A549 (cell line): ENCODE measurements at regions not wholly inside any gene's neighbourhood (a gene's known extent, or its start where the extent isn't known, plus 50 kb on each side); places are given as distances from the start of the nearest gene placed in this dataset.

Experiments
- CEBPB ChIP-seq, 2 experiments: fragments of >200 bp in 1 of 2; sonication (Bioruptor Twin) in 1 of 2; formaldehyde crosslinking in 1 of 2; IDR thresholded peaks; 2 replicates each; pipeline ENCODE4 v1.6.1; 2012 to 2016
- CTCF ChIP-seq: fragments of >200 bp; sonication (Bioruptor Twin); formaldehyde crosslinking; IDR thresholded peaks from 3 replicates; pipeline ENCODE4 v1.5.1; 2016
- FOSB ChIP-seq: fragments of 250-450 bp; sonication (Bioruptor Pico); IDR thresholded peaks from 2 replicates; pipeline ENCODE4 v1.5.0; 2020; ENCODE audit warnings: mild to moderate bottlenecking, moderate library complexity
- FOSL2 ChIP-seq, 2 experiments: fragments of 450-650 bp in 1 of 2; fragments of >200 bp in 1 of 2; sonication (Bioruptor Twin) in 1 of 2; formaldehyde crosslinking; IDR thresholded peaks; 2 replicates each; pipeline versions ENCODE4 v1.5.0 to v1.6.1; 2016 to 2020; ENCODE audit warnings: mild to moderate bottlenecking in 1 of 2, moderate library complexity in 1 of 2
- JUN ChIP-seq, 2 experiments: fragments of >200 bp; sonication (Bioruptor Twin); formaldehyde crosslinking; IDR thresholded peaks; 2 replicates in 1 of 2; 3 replicates in 1 of 2; pipeline ENCODE4 v1.6.1; 2016 to 2017
- POLR2A ChIP-seq: IDR thresholded peaks from 2 replicates; pipeline ENCODE4 v1.6.1; 2012; ENCODE audit warnings: mild to moderate bottlenecking, low read length
- RARB ChIP-seq: fragments of 250-450 bp; sonication (Bioruptor Pico); IDR thresholded peaks from 2 replicates; pipeline ENCODE4 v1.8.0; 2021; ENCODE audit warnings: mild to moderate bottlenecking, moderate library complexity
- RFX5 ChIP-seq: fragments of 450-650 bp; IDR thresholded peaks from 2 replicates; pipeline ENCODE4 v1.7.1; 2014; ENCODE audit warnings: antibody characterized with exemption, mild to moderate bottlenecking, moderate library complexity
- TF ChIP-seq, protein P1 (sequence below): IDR thresholded peaks from 2 replicates; pipeline ENCODE4 v1.6.1; 2012
- TF ChIP-seq, protein P2 (sequence below): fragments of 200-600 bp; sonication (generic); IDR thresholded peaks from 2 replicates; pipeline ENCODE4 v1.6.1; 2016; ENCODE audit warnings: antibody characterized with exemption, mild to moderate bottlenecking, moderate library complexity

DNA sequence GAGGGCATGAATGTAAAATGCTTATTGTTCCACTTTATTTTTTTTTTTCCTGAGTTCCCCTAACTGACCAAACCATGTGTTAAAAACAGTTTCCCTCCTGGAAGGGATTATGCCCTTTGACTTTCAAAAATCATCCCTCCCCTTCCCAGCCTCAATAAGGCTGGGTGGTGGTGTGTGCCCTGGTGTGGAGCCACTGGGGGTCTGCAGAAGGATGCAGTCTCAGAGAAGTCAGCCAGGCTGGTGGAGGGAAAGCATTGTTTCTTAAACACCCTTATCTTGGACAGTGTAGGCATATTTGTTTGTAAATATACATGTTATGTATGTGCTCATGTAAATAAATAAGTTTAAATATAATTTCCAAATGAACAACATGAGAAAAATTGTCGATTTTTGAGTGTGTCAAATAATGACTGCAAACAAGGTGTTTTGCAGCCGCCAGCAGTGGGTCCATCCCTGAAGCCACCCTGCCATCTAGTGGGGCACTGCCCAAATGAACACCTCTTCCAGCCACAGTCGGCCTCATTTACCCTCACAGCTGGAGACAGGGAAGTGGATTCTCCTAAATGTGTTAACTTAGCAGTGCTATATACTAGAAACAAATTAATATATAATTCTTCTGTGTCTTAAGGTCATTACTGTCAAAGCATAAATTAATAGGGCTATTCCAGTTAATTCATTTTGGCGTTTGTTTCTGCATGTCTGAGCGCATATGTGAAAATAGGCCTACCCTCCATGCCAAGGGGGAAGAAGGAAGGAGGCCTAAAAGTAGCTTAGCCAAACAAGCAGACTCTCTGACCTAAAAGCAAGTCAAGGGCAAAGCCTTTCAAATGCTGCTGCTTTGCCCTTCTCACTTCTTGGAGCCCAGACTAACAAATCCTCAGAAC, 209.6 kb upstream of the PIK3C3 start:
- TF ChIP-seq, protein P1, sequence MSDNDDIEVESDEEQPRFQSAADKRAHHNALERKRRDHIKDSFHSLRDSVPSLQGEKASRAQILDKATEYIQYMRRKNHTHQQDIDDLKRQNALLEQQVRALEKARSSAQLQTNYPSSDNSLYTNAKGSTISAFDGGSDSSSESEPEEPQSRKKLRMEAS: no peak
- TF ChIP-seq RARB (no peak), JUN (IDR thresholded peaks at IDR 0.05) (no peak), RFX5 (no peak), CTCF (peak; percentile 51), FOSB (CRISPR knock-in tag) (no peak), CEBPB (IDR thresholded peaks at IDR 0.05) (no peak), FOSL2 (IDR thresholded peaks at IDR 0.05) (no peak), FOSL2 (CRISPR knock-in tag; IDR thresholded peaks at IDR 0.05) (no peak), POLR2A (no peak)
- TF ChIP-seq, protein P2, sequence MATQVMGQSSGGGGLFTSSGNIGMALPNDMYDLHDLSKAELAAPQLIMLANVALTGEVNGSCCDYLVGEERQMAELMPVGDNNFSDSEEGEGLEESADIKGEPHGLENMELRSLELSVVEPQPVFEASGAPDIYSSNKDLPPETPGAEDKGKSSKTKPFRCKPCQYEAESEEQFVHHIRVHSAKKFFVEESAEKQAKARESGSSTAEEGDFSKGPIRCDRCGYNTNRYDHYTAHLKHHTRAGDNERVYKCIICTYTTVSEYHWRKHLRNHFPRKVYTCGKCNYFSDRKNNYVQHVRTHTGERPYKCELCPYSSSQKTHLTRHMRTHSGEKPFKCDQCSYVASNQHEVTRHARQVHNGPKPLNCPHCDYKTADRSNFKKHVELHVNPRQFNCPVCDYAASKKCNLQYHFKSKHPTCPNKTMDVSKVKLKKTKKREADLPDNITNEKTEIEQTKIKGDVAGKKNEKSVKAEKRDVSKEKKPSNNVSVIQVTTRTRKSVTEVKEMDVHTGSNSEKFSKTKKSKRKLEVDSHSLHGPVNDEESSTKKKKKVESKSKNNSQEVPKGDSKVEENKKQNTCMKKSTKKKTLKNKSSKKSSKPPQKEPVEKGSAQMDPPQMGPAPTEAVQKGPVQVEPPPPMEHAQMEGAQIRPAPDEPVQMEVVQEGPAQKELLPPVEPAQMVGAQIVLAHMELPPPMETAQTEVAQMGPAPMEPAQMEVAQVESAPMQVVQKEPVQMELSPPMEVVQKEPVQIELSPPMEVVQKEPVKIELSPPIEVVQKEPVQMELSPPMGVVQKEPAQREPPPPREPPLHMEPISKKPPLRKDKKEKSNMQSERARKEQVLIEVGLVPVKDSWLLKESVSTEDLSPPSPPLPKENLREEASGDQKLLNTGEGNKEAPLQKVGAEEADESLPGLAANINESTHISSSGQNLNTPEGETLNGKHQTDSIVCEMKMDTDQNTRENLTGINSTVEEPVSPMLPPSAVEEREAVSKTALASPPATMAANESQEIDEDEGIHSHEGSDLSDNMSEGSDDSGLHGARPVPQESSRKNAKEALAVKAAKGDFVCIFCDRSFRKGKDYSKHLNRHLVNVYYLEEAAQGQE: no peak
